GM19025 (cell line): ENCODE measurements at regions not wholly inside any gene's neighbourhood (a gene's known extent, or its start where the extent isn't known, plus 50 kb on each side); places are given as distances from the start of the nearest gene placed in this dataset.

Experiments used
- ATAC-seq: cut with Tn5 transposase; IDR thresholded peaks from one replicate; pipeline ENCODE4 v1.9.1; 2021; ENCODE audit warnings: mild to moderate bottlenecking, low read depth, moderate library complexity; ENCODE audit not compliant: unreplicated experiment

DNA sequence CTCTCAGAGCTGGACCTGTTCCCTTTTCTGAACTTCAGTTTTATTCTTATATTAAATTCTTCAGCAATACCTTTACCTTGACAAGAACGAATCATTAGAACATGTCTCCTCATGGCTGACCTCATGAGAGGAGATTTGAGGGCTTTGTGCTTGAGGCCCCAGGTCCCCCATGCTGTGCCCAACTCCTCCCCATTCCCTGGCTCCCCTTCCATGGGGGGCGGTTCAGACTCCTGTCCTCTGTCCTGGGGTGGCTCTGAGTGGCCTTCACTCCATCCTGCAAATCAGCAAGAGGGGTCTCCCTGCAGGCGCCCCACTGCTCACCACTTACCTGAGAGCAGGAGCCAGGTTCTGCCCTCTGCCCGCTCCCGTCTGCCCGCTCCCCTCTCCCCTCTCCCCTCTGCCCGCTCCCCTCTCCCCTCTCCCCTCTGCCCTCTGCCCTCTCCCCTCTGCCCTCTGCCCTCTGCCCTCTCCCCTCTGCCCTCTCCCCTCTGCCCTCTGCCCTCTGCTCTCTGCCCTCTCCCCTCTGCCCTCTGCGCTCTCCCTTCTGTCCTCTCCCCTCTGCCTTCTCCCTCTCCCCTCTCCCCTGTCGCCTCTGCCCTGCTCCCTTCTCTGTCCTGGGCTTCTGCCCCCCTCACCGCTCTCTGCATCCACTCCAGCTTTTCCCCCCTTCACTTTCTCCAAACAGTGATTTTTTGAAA is 98.7 kb upstream of the ALKAL2 start:
- ATAC-seq = no peak

- ATAC-seq = no peak
These were observed 97.9 kb upstream of the ALKAL2 start for GRCh38 chr2:385785-386184.

DNA sequence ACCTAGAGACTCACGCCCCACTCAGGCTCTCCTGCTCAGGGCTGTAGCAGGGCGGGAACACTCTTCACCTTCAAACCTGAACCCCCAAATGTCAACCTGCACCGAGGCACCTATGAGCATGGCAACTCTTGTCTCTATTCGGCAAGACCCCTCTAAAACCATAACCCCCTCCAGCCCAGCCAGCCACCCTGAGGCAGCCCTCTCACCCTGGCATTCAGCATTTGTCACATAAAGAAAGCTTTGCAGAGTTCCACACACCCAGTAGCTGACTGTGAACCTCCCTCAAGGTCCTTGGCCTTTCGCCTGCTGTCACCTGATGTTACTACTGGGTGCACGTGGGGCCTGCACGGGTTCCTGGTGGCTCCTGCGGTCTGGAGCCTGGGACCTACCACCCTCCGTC is 97.2 kb upstream of the ALKAL2 start:
- ATAC-seq = no peak

- ATAC-seq = no peak
These were observed 96.0 kb upstream of the ALKAL2 start for GRCh38 chr2:383888-384287.

- no peak for ATAC-seq
These were observed 95.3 kb upstream of the ALKAL2 start for GRCh38 chr2:383178-383577.

DNA sequence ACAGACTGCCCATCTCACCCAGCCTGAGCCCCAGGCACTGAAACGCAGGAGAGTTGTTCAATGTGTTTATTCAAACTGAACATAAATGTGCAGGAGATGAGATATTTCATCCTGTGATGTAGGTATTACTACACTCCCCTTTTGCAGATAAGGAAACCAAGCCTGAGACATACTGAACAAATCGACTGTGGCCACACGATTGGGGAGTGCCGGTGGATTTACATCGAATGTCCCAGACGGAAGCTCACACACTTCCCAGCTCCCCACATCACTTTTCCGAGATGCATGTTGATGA is 94.8 kb upstream of the ALKAL2 start:
- no peak for ATAC-seq

DNA sequence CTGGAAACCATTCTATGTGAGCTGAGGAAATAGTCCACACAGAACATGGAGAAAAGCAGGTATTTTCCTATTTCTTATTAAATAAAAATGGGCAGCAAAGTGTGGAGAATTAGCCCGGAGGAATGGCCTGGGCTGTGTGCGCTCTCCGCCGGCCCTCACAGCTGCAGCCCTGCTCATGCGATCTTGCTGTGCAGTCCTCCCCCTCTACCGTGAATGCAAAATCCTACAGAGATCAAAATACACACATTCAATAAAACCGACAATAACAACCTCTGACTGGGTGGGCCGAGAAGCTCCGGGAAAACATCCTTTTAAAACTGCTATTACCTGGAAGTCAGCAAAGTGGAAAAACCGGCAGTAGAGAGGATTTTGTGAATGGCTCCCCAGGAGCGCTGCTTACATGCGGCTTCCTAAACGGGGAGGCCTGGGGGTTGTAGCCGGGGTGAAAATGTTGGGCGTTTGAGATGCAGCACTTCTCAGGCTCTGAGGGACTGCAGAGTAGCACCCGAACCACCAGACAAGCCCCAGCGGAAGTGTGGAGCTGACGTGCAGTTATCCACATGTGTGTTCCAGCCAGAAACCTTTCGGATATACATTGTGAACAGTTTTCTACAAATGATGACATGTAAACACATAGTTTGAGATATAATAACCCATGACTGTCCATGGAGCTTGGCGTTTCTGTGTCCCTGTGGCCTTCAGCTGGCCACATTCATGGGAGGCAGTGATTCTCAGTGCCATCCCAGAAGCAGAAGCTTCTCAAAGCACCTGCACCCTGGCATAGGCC is 94.2 kb upstream of the ALKAL2 start:
- ATAC-seq = no peak

- no peak for ATAC-seq
These were observed 93.3 kb upstream of the ALKAL2 start for GRCh38 chr2:381181-381580.

DNA sequence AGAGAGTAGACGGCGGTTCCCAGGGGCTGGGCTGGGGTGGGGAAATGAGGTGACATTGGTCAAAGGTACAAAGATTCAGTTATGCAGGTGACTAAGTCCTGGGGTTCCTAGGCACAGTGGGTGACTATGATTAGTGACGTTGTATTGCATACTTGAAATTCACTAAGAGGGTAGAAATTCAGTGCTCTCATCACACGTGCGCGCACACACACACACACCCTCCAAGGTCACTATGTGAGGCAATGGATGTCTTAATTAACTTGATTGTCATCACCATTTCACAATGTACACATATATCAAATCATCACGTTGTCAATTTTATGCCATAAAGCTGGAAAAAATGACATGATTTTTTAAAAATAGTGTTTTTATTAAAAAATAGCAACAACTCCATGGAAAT is 92.9 kb upstream of the ALKAL2 start:
- ATAC-seq = no peak

DNA sequence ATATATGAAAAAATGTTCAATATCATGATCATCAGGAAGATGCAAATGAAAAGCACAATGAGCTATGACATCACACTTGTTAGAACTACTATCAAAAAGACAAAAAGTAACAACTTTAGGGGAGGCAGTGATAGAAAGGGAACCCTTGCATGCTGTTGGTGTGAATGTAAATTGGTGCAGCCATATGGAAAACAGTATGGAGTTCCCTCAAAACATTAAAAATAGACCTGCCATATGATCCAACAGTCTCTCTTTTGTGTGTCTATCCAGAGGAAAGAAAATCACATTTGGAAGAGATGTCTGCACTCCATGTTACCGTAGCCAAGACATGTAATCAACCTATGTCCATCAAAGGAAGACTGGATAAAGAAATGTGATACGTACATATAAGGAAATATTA is 92.3 kb upstream of the ALKAL2 start:
- no peak for ATAC-seq

DNA sequence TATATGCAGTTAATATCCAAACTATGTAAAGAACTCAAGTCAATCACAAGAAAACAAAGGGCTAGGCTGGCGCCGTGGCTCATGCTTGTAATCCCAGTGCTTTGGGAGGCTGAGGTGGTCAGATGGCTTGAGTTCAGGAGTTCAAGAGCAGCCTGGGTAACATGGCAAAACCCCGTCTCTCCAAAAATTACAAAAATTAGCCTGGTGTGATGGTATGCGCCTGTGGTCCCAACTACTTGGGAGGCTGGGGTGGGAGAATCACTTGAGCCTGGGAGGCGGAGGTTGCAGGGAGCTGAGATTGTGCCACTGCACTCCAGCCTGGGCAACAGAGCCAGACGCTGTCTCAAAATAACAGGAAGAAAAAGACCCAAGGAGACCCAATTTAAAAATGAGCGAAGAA is 91.9 kb upstream of the ALKAL2 start:
- no peak for ATAC-seq

DNA sequence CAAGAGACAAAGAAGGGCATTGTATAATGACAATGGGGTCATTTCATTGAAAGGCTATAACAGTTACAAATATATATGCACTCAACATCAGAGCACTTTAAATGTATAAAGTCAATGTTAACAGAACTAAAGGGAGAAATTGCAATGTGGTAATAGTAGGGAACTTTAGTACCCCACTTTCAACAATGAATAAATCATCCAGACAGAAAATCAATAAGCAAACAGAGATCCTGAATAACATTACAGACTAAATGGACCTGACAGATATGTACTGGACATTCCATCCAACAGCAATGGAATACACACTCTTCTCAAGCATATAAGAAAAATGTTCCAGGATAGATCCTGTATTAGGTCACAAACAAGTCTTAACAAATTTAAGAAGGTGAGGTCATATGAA is 90.5 kb upstream of the ALKAL2 start:
- no peak for ATAC-seq

- no peak for ATAC-seq
These were observed 89.5 kb upstream of the ALKAL2 start for GRCh38 chr2:377414-377813.

DNA sequence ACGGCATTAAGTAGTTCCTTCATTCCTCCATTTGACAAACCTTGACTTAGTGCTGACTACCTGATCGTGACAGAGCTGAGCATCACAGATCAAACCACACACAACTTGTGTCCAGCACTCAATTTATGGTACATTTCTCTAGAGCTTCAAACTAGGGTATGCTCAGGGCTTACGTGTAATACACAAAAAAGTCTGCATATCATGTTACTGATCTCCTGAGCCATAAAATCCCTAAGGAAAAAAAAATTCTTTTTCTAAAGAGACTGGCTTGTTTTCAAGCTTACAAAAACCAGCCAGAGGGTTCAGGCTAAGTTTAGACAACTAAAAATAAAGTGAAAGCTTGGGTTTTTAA is 88.0 kb upstream of the ALKAL2 start:
- no peak for ATAC-seq

GRCh38 chr2:375270-375955 is 87.5 kb upstream of the ALKAL2 start:
- ATAC-seq = no peak

- no peak for ATAC-seq
These were observed 80.5 kb upstream of the ALKAL2 start for GRCh38 chr2:368386-368785.

DNA sequence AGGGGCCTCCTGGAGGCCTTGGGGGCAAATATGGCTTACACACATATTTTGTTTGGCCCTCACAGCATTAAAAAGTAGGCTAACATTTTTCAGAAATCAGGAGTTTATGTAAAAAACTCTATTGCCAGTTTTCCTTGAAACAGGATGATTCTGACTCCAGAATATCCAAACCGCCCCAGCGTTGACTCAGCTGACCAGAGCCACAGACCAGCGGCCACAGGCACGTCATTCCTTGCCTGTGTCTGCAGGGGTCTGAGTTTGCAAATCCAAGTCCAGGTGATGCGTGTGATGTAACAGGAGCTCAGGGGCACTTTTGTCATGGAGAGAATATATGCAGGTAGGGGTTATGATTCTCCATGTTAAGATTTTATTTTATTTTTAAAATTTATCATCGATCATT is 79.4 kb upstream of the ALKAL2 start:
- no peak for ATAC-seq

DNA sequence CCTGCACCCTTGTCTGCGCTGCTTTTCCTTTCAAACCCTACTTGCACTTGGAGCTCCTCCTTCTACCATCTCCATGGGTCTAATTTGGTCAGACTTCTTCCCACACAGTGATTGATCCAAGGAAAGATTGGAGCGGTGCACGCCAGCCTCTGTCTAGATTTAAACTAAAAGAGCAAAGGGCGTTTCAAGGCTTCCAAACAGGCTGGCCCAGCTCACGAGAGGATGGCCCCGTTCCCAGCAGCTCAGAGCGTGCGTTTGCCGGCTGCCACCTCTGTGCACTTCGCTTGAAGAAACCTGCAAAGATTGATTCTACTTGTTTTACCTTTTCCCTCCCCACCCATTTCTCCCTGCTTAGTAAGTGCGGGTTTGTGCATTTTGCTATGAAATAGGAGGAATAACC is 78.8 kb upstream of the ALKAL2 start:
- no peak for ATAC-seq

- ATAC-seq = no peak
These were observed 77.7 kb upstream of the ALKAL2 start for GRCh38 chr2:365367-366275.

DNA sequence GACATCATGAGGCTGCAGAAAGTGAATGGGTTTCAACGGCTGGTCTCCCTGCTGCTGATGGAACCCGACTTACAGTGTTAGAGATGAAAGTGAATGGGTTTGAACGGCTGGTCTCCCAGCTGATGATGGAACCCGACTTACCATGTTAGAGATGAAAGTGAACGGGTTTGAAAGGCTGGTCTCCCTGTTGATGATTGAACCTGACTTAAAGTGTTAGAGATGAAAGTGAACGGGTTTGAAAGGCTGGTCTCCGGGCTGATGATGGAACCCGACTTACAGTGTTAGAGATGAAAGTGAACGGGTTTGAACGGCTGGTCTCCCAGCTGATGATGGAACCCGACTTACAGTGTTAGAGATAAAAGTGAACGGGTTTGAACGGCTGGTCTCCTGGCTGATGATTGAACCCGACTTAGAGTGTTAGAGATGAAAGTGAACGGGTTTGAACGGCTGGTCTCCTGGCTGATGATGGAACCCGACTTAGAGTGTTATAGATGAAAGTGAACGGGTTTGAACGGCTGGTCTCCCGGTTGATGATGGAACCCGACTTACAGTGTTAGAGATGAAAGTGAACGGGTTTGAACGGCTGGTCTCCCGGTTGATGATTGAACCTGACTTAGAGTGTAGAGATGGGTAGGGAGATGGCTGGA is 76.1 kb upstream of the ALKAL2 start:
- ATAC-seq = no peak
